Keratinocyte (primary cell): ENCODE measurements at regions not wholly inside any gene's neighbourhood (a gene's known extent, or its start where the extent isn't known, plus 50 kb on each side); places are given as distances from the start of the nearest gene placed in this dataset.

ENCODE experiments used
- EZH2 ChIP-seq: IDR thresholded peaks from one replicate; pipeline ENCODE4 v1.6.1; 2012; ENCODE audit warnings: inconsistent platforms, mild to moderate bottlenecking, low read length, moderate library complexity
- TF ChIP-seq, protein P1 (sequence below), 3 experiments: IDR thresholded peaks in 1 of 3; conservative IDR thresholded peaks in 1 of 3; optimal IDR thresholded peaks in 1 of 3; 2 replicates in 2 of 3; 3 replicates in 1 of 3; pipeline versions ENCODE3 to v1.5.1; 2011; ENCODE audit warnings: low read length in 3 of 3, mild to moderate bottlenecking in 3 of 3, moderate library complexity in 2 of 3, control low read depth in 1 of 3, inconsistent platforms in 1 of 3; ENCODE audit not compliant: insufficient read depth in 2 of 3; ENCODE audit errors: extremely low read depth in 1 of 3

DNA sequence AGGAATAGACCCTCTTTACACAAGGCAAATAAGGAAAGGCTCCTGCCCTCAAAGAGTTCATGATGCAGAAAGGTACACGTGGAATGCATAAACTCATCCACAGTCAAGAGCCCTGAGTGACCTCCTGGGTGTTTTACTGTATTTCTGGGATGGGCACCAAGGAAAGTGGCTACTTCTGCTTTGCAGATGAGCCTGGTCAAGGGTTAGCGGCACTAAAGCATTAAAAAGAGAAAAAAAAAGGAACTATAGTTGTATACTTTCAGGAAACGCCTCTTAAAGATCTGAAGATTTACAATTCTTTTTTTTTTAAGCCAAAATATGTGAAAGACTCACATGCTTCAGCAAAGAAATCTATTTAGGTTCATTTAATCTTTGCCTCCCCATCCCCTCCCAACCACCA, 366.2 kb upstream of the PDE4D start:
- no peak for TF ChIP-seq EZH2
- TF ChIP-seq, protein P1, sequence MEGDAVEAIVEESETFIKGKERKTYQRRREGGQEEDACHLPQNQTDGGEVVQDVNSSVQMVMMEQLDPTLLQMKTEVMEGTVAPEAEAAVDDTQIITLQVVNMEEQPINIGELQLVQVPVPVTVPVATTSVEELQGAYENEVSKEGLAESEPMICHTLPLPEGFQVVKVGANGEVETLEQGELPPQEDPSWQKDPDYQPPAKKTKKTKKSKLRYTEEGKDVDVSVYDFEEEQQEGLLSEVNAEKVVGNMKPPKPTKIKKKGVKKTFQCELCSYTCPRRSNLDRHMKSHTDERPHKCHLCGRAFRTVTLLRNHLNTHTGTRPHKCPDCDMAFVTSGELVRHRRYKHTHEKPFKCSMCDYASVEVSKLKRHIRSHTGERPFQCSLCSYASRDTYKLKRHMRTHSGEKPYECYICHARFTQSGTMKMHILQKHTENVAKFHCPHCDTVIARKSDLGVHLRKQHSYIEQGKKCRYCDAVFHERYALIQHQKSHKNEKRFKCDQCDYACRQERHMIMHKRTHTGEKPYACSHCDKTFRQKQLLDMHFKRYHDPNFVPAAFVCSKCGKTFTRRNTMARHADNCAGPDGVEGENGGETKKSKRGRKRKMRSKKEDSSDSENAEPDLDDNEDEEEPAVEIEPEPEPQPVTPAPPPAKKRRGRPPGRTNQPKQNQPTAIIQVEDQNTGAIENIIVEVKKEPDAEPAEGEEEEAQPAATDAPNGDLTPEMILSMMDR (optimal IDR thresholded peaks at IDR 0.05 in 1 of 3, IDR thresholded peaks at IDR 0.05 in 1 of 3, conservative IDR thresholded peaks at IDR 0.05 in 1 of 3; ENCODE audit: extremely low read depth in 1 of 3, insufficient read depth in 2 of 3, low read length in 3 of 3) = no peak
